HepG2 (cell line): ENCODE measurements at regions not wholly inside any gene's neighbourhood (a gene's known extent, or its start where the extent isn't known, plus 50 kb on each side); places are given as distances from the start of the nearest gene placed in this dataset.

ENCODE experiments used
- CEBPZ ChIP-seq: IDR thresholded peaks from 2 replicates; pipeline ENCODE4 v1.6.1; 2012; ENCODE audit warnings: low read length, improper control_type of control experiment
- JUN ChIP-seq: sonication (generic); formaldehyde crosslinking; IDR thresholded peaks from 2 replicates; pipeline ENCODE4 v1.4.0; 2020; ENCODE audit warnings: mild to moderate bottlenecking, missing genetic modification reagents
- PHF8 ChIP-seq: sonication (generic); formaldehyde crosslinking; IDR thresholded peaks from 2 replicates; pipeline ENCODE4 v1.5.0; 2020; ENCODE audit warnings: missing genetic modification reagents
- PLRG1 ChIP-seq: fragments of 450-650 bp; conservative IDR thresholded peaks from 2 replicates; pipeline ENCODE4 v1.6.1; 2016
- ZNF274 ChIP-seq: sonication (generic); formaldehyde crosslinking; IDR thresholded peaks from 2 replicates; pipeline ENCODE4 v1.5.1; 2020; ENCODE audit warnings: mild to moderate bottlenecking, missing genetic modification reagents
- TF ChIP-seq, protein P1 (sequence below): sonication (generic); formaldehyde crosslinking; IDR thresholded peaks from 2 replicates; pipeline ENCODE4 v1.5.0; 2020; ENCODE audit warnings: mild to moderate bottlenecking, missing genetic modification reagents, moderate library complexity

DNA sequence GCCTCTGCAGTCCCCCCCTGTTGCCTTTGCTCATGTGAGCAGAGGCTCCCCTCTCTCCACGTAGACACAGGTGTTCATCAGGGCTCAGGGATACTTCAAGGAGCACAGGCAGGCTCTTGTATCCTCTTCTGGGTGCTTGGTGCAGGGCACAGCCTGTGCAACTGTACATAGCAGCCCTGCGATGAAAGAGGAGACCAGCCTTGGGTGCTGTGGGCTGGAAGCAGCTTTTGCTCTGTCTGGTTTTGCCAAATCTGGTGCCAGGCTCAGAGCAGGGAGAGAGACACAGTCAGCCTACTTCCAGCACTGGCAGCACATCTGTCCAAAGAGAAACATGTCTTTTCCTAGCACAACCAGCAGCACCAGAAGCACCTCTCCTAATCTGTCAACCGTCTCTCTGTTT is 132.1 kb downstream of the ETS2 start:
- no peak for TF ChIP-seq JUN (CRISPR knock-in tag)
- TF ChIP-seq PLRG1, result no peak
- no peak for TF ChIP-seq CEBPZ
- TF ChIP-seq ZNF274, result no peak
- TF ChIP-seq, protein P1, sequence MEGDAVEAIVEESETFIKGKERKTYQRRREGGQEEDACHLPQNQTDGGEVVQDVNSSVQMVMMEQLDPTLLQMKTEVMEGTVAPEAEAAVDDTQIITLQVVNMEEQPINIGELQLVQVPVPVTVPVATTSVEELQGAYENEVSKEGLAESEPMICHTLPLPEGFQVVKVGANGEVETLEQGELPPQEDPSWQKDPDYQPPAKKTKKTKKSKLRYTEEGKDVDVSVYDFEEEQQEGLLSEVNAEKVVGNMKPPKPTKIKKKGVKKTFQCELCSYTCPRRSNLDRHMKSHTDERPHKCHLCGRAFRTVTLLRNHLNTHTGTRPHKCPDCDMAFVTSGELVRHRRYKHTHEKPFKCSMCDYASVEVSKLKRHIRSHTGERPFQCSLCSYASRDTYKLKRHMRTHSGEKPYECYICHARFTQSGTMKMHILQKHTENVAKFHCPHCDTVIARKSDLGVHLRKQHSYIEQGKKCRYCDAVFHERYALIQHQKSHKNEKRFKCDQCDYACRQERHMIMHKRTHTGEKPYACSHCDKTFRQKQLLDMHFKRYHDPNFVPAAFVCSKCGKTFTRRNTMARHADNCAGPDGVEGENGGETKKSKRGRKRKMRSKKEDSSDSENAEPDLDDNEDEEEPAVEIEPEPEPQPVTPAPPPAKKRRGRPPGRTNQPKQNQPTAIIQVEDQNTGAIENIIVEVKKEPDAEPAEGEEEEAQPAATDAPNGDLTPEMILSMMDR, result no peak
- TF ChIP-seq PHF8 (CRISPR knock-in tag), result no peak
